GM18517 (cell line): ENCODE measurements at regions not wholly inside any gene's neighbourhood (a gene's known extent, or its start where the extent isn't known, plus 50 kb on each side); places are given as distances from the start of the nearest gene placed in this dataset.

Source experiments
- ATAC-seq: cut with Tn5 transposase; IDR thresholded peaks from one replicate; pipeline ENCODE4 v1.9.1; 2021; ENCODE audit warnings: mild to moderate bottlenecking, moderate library complexity; ENCODE audit not compliant: unreplicated experiment

- ATAC-seq: no peak
These were observed 146.9 kb upstream of the MRPS30 start for GRCh38 chr5:44661851-44662250.

- no peak for ATAC-seq
These were observed 148.5 kb upstream of the MRPS30 start for GRCh38 chr5:44660251-44660650.

- no peak for ATAC-seq
These were observed 149.4 kb upstream of the MRPS30 start for GRCh38 chr5:44659334-44659733.

- no peak for ATAC-seq
These were observed 156.1 kb upstream of the MRPS30 start for GRCh38 chr5:44652674-44653073.

- ATAC-seq: no peak
These were observed 162.7 kb upstream of the MRPS30 start for GRCh38 chr5:44646016-44646415.

GRCh38 chr5:44645502-44645901, 163.2 kb upstream of the MRPS30 start:
- no peak for ATAC-seq

- ATAC-seq: no peak
These were observed 164.1 kb upstream of the MRPS30 start for GRCh38 chr5:44644628-44645027.

- no peak for ATAC-seq
These were observed 166.9 kb upstream of the MRPS30 start for GRCh38 chr5:44641820-44642219.

- no peak for ATAC-seq
These were observed 167.7 kb upstream of the MRPS30 start for GRCh38 chr5:44640945-44641456.

- no peak for ATAC-seq
These were observed 170.6 kb upstream of the MRPS30 start for GRCh38 chr5:44637916-44638869.

- ATAC-seq: no peak
These were observed 176.4 kb upstream of the MRPS30 start for GRCh38 chr5:44632344-44632743.

- ATAC-seq: no peak
These were observed 181.9 kb upstream of the MRPS30 start for GRCh38 chr5:44626846-44627245.

GRCh38 chr5:44622331-44622730, 186.4 kb upstream of the MRPS30 start:
- ATAC-seq: no peak

- no peak for ATAC-seq
These were observed 188.7 kb upstream of the MRPS30 start for GRCh38 chr5:44619875-44620610.

GRCh38 chr5:44614845-44615244, 193.9 kb upstream of the MRPS30 start:
- no peak for ATAC-seq

- ATAC-seq: no peak
These were observed 194.8 kb upstream of the MRPS30 start for GRCh38 chr5:44613936-44614335.

- no peak for ATAC-seq
These were observed 202.8 kb upstream of the MRPS30 start for GRCh38 chr5:44605926-44606325.

- ATAC-seq: no peak
These were observed 205.1 kb upstream of the MRPS30 start for GRCh38 chr5:44603496-44604272.

GRCh38 chr5:44574678-44575077, 185.5 kb upstream of the FGF10 start:
- ATAC-seq: no peak

GRCh38 chr5:44568519-44568918, 179.3 kb upstream of the FGF10 start:
- ATAC-seq: no peak

- no peak for ATAC-seq
These were observed 176.7 kb upstream of the FGF10 start for GRCh38 chr5:44565902-44566301.
